ENCODE measurements at regions not wholly inside any gene's neighbourhood (a gene's known extent, or its start where the extent isn't known, plus 50 kb on each side); places are given as distances from the start of the nearest gene placed in this dataset.

- no peak overlapping the region for H3K4me3 ChIP-seq (ENCODE audit: low read length)
- DNase-seq (ENCODE audit: low read depth): no peak
- TF ChIP-seq CTCF (IDR thresholded peaks at IDR 0.05; ENCODE audit: insufficient read depth, low read depth, low read length, missing control alignments): no peak
Observed at GRCh38 chr6:40695114-40695513, 108.0 kb upstream of the LRFN2 start.

GRCh38 chr6:40693768-40694167 lies 106.6 kb upstream of the LRFN2 start:
- no peak for DNase-seq (ENCODE audit: low read depth)
- TF ChIP-seq CTCF (IDR thresholded peaks at IDR 0.05; ENCODE audit: insufficient read depth, low read depth, low read length, missing control alignments): no peak
- H3K4me3 ChIP-seq (ENCODE audit: low read length): no peak overlapping the region

- no peak for DNase-seq (ENCODE audit: low read depth)
- no peak for TF ChIP-seq CTCF (IDR thresholded peaks at IDR 0.05; ENCODE audit: insufficient read depth, low read depth, low read length, missing control alignments)
- no peak overlapping the region for H3K4me3 ChIP-seq (ENCODE audit: low read length)
Observed at GRCh38 chr6:40692337-40692736, 105.2 kb upstream of the LRFN2 start.

GRCh38 chr6:40689185-40689584 lies 102.0 kb upstream of the LRFN2 start:
- no peak for DNase-seq (ENCODE audit: low read depth)
- TF ChIP-seq CTCF (IDR thresholded peaks at IDR 0.05; ENCODE audit: insufficient read depth, low read depth, low read length, missing control alignments): no peak
- H3K4me3 ChIP-seq (ENCODE audit: low read length): no peak overlapping the region

- no peak for DNase-seq (ENCODE audit: low read depth)
- no peak for TF ChIP-seq CTCF (IDR thresholded peaks at IDR 0.05; ENCODE audit: insufficient read depth, low read depth, low read length, missing control alignments)
- no peak overlapping the region for H3K4me3 ChIP-seq (ENCODE audit: low read length)
Observed at GRCh38 chr6:40688214-40688761, 101.1 kb upstream of the LRFN2 start.

GRCh38 chr6:40685862-40686261 lies 98.7 kb upstream of the LRFN2 start:
- DNase-seq (ENCODE audit: low read depth): no peak
- H3K4me3 ChIP-seq (ENCODE audit: low read length): no peak overlapping the region
- TF ChIP-seq CTCF (IDR thresholded peaks at IDR 0.05; ENCODE audit: insufficient read depth, low read depth, low read length, missing control alignments): no peak

- no peak for DNase-seq (ENCODE audit: low read depth)
- no peak for TF ChIP-seq CTCF (IDR thresholded peaks at IDR 0.05; ENCODE audit: insufficient read depth, low read depth, low read length, missing control alignments)
- H3K4me3 ChIP-seq (ENCODE audit: low read length): no peak overlapping the region
Observed at GRCh38 chr6:40681622-40682021, 94.5 kb upstream of the LRFN2 start.
